Esophagus muscularis mucosa (tissue), 4 donors: ENCODE measurements at regions not wholly inside any gene's neighbourhood (a gene's known extent, or its start where the extent isn't known, plus 50 kb on each side); places are given as distances from the start of the nearest gene placed in this dataset.

Source experiments
- DNase-seq: peaks from one replicate; pipeline ENCODE4 v3.0.0-alpha.2; 2017; ENCODE audit errors: extremely low spot score
- H3K27ac ChIP-seq, 4 donors: fragments of 200-600 bp; sonication (generic); replicated peaks in 1 of 4; 1 replicate in 3 of 4; 2 replicates in 1 of 4; pipeline ENCODE4 v1.5.1; 2016 to 2019; ENCODE audit warnings: mild to moderate bottlenecking in 1 of 4
- H3K27me3 ChIP-seq, 4 donors: fragments of 200-600 bp; sonication (generic); one replicate each; pipeline versions ENCODE4 v1.5.1 to v1.6.0; 2016 to 2019
- H3K36me3 ChIP-seq, 4 donors: fragments of 200-600 bp; sonication (generic); one replicate each; pipeline ENCODE4 v1.5.1; 2016 to 2019
- H3K4me1 ChIP-seq, 4 donors: fragments of 200-600 bp; sonication (generic); one replicate each; pipeline ENCODE4 v1.5.1; 2016 to 2019
- H3K4me3 ChIP-seq, 4 donors: fragments of 200-600 bp; sonication (generic); 1 replicate in 2 of 4; 2 replicates in 2 of 4; pipeline ENCODE4 v1.5.1; 2016 to 2019; ENCODE audit warnings: mild to moderate bottlenecking in 4 of 4, moderate library complexity in 1 of 4
- H3K9me3 ChIP-seq, 4 donors: fragments of 200-600 bp; sonication (generic); 1 replicate in 3 of 4; 2 replicates in 1 of 4; pipeline ENCODE4 v1.5.1; 2016 to 2019
- EP300 ChIP-seq: sonication (generic); formaldehyde crosslinking; IDR thresholded peaks from one replicate; pipeline ENCODE4 v1.6.1; 2017; ENCODE audit warnings: antibody characterized with exemption
- POLR2A ChIP-seq: fragments of 450-650 bp; IDR thresholded peaks from one replicate; pipeline ENCODE4 v1.6.1; 2017; ENCODE audit warnings: antibody characterized with exemption, moderate library complexity, mild to moderate bottlenecking, low read depth
- POLR2AphosphoS5 ChIP-seq, 2 donors: sonication (generic); formaldehyde crosslinking; IDR thresholded peaks; one replicate each; pipeline ENCODE4 v1.6.1; 2017; ENCODE audit warnings: antibody characterized with exemption in 2 of 2
- WGBS: methylation state at CpG from one replicate; pipeline ENCODE4 v1.1.5; 2018; 5-methylcytosine and 5-hydroxymethylcytosine counted together
- intact Hi-C: fragments of 100-400 bp; cut with DNase I; formaldehyde crosslinking; loops from one replicate; pipeline ENCODE4 v1.15.1; 2023
- TF ChIP-seq, protein P1 (sequence below), 3 experiments: fragments of 200-600 bp in 2 of 3; fragments of 450-650 bp in 1 of 3; sonication (generic) in 2 of 3; IDR thresholded peaks; one replicate each; pipeline ENCODE4 v1.5.1; 2017 to 2019; ENCODE audit warnings: antibody characterized with exemption in 3 of 3, mild to moderate bottlenecking in 2 of 3, moderate library complexity in 1 of 3

DNA sequence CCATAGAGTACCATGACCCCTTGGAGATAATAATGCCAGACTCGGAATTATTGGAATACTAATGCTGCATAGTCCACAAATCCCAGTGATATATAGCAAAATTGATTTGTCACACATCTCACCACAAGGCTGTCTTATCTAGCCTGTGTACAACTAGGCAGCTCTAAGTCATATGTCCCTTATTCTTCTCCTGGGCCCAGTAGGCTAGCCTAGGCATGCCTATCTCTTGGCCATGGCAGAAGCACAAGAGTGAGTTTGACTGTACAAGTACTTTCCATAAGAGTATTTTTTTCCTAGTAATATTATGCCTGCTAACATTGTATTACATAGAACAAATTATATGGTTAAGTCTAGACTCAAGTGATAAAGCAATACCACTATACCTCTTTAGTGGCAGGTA is 1122.1 kb upstream of the SEL1L start:
- DNase-seq, result no peak
- intact Hi-C loops, result no loop called here
- Histone ChIP-seq H3K4me3 (no peak overlapping the region), H3K27ac (no peak overlapping the region), H3K9me3 (no peaks in the 10 kb centered on the region), H3K4me1 (peaks cover 0 to 6% (median 0%) of the 10 kb centered on the region in 4 donors), H3K36me3 (no peaks in the 10 kb centered on the region), H3K27me3 (no peaks in the 10 kb centered on the region)
- WGBS, result 70% methylated on average over 1 of the region's 1 CpG
- TF ChIP-seq POLR2AphosphoS5 (IDR thresholded peaks at IDR 0.05) (no peak), POLR2A (no peak), EP300 (no peak)
- TF ChIP-seq, protein P1, sequence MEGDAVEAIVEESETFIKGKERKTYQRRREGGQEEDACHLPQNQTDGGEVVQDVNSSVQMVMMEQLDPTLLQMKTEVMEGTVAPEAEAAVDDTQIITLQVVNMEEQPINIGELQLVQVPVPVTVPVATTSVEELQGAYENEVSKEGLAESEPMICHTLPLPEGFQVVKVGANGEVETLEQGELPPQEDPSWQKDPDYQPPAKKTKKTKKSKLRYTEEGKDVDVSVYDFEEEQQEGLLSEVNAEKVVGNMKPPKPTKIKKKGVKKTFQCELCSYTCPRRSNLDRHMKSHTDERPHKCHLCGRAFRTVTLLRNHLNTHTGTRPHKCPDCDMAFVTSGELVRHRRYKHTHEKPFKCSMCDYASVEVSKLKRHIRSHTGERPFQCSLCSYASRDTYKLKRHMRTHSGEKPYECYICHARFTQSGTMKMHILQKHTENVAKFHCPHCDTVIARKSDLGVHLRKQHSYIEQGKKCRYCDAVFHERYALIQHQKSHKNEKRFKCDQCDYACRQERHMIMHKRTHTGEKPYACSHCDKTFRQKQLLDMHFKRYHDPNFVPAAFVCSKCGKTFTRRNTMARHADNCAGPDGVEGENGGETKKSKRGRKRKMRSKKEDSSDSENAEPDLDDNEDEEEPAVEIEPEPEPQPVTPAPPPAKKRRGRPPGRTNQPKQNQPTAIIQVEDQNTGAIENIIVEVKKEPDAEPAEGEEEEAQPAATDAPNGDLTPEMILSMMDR (IDR thresholded peaks at IDR 0.05), result no peak

DNA sequence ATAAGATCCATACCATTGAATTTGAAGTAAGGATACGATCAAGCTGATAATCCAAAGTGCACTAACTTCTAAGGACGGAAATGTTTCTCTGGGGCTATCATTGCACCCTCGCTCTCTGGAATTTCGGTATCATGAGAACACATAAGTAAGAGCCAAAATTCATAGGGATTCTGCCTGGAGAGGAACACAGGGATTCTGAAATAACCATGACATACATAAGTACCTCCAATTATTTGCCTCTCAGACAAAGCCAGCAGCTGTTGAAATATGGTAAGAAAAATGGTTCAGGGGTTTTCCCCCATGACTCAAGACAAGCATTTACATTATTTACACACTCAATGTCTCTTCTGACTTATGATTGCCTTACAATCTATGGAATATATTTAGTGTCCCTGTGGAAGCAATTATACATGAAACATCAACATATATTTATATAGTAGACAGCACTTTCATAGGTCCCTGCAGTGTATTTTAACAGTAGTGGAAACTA is 1123.6 kb upstream of the SEL1L start:
- Histone ChIP-seq H3K27ac (no peak overlapping the region), H3K36me3 (no peaks in the 10 kb centered on the region), H3K27me3 (no peaks in the 10 kb centered on the region), H3K4me3 (no peak overlapping the region), H3K4me1 (peaks cover 0 to 7% (median 0%) of the 10 kb centered on the region in 4 donors), H3K9me3 (no peaks in the 10 kb centered on the region)
- intact Hi-C loops, result no loop called here
- 93% methylated on average over 4 of the region's 4 CpGs for WGBS
- TF ChIP-seq, protein P1 (IDR thresholded peaks at IDR 0.05), result no peak
- TF ChIP-seq POLR2AphosphoS5 (IDR thresholded peaks at IDR 0.05), result no peak
- TF ChIP-seq EP300, result no peak
- no peak for TF ChIP-seq POLR2A
- DNase-seq, result no peak

DNA sequence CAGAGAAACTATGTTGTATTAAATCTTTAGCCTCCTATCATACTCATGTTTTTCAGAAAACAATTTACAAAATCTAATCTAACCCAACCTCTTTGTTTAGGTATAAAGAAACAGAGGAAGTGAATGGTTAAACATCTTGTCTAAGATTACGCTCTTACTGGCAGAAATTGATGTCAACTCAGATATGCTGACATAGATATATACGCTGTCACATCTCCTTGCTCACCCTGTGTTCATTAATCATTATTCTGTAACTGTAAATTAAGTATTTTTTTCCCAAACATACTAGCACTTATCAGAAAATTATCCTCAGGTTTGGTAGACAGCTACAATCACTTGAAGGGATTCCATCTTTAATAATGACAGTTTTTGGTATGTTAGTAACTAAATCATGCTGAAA is 1127.6 kb upstream of the SEL1L start:
- Histone ChIP-seq H3K27ac (no peak overlapping the region), H3K4me3 (no peak overlapping the region), H3K9me3 (no peaks in the 10 kb centered on the region), H3K4me1 (peaks cover 0 to 7% (median 0%) of the 10 kb centered on the region in 4 donors), H3K36me3 (no peaks in the 10 kb centered on the region), H3K27me3 (no peaks in the 10 kb centered on the region)
- TF ChIP-seq POLR2AphosphoS5 (IDR thresholded peaks at IDR 0.05) (no peak), POLR2A (no peak), EP300 (no peak)
- TF ChIP-seq, protein P1 (IDR thresholded peaks at IDR 0.05), result no peak
- intact Hi-C loops, result no loop called here
- DNase-seq, result no peak
- WGBS, result 77% methylated on average over 2 of the region's 2 CpGs

DNA sequence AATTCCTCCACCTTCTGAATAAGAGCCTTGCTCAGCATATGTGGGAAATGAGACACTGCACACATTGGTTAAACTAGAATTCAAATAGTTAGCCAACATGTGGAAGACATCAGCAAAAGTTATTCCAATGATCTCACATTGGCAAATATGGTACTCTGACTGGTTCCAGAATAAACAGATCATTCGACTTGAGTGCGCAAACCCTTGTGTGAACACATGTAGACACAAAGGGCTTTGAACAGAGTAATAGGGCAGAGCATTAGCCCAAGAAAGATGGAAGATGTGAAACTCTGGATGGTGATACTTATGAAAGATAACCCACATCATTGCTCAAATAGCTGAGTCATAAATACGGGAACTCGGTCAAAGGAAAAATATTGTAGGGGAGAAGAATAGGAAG is 1133.4 kb upstream of the SEL1L start:
- TF ChIP-seq POLR2A, result no peak
- Histone ChIP-seq H3K9me3 (no peaks in the 10 kb centered on the region), H3K36me3 (no peaks in the 10 kb centered on the region), H3K4me3 (no peak overlapping the region), H3K4me1 (no peaks in the 10 kb centered on the region), H3K27me3 (no peaks in the 10 kb centered on the region), H3K27ac (peak overlapping the region in 2 of 4 donors; percentile 8 to 36)
- DNase-seq, result no peak
- 67% methylated on average over 4 of the region's 4 CpGs for whole genome bisulfite sequencing
- intact Hi-C loops, result no loop called here

DNA sequence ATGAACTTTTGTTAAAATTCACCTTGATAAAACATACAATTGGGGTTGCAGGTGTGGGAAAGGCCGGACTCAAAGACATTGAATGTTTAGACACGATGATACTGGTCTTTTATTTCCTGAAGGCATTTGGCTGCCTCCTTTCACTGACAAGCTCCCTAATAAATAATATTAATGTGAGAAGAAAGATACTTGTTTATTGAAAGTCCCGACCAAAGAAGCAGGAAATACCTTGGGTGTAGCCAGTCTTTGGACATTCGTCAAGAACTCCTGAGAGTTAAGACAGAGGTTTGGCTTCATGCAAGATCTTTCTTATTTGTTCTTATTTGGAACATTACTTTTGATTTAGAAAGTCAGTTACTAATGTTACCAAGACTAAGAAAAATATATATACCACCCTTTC is 1133.8 kb upstream of the SEL1L start:
- no peak overlapping the region for H3K4me3 ChIP-seq
- WGBS, result 13% methylated on average over 4 of the region's 4 CpGs
- TF ChIP-seq POLR2AphosphoS5 (IDR thresholded peaks at IDR 0.05) (no peak), EP300 (no peak), POLR2A (no peak)
- TF ChIP-seq, protein P1 (IDR thresholded peaks at IDR 0.05), result no peak
- no peaks in the 10 kb centered on the region for H3K9me3 ChIP-seq
- H3K36me3 ChIP-seq, result no peaks in the 10 kb centered on the region
- no peaks in the 10 kb centered on the region for H3K27me3 ChIP-seq
- H3K27ac ChIP-seq, result peak overlapping the region in 2 of 4 donors; percentile 8 to 36
- H3K4me1 ChIP-seq, result no peaks in the 10 kb centered on the region
- no peak for DNase-seq
- intact Hi-C loops, result no loop called here
